HCT116 (cell line): ENCODE measurements at regions not wholly inside any gene's neighbourhood (a gene's known extent, or its start where the extent isn't known, plus 50 kb on each side); places are given as distances from the start of the nearest gene placed in this dataset.

Experiments used
- ATAC-seq: fragments of 200-7000 bp; cut with Tn5 transposase; 2 replicates; pipeline ENCODE4 v1.9.1; 2020; ENCODE audit warnings: mild to moderate bottlenecking, moderate library complexity
- BruUV-seq: library from RNA; stranded (reverse); fragments of 400-500 nt; replicated peaks from 2 replicates; lab custom pipeline; 2021; lab: Mats Ljungman, UMichigan
- CTCF ChIA-PET: fragments of 300-600 bp; sonication (Branson Sonifier 250); formaldehyde crosslinking; loops from one replicate; lab custom pipeline; 2021; ENCODE audit warnings: antibody characterized with exemption; lab: Charles Lee
- POLR2A ChIA-PET: fragments of 300-600, 350-600 bp; sonication (Branson Sonifier 250); formaldehyde crosslinking; loops from one replicate; lab custom pipeline; 2021; ENCODE audit warnings: antibody characterized with exemption; lab: Charles Lee
- RAD21 ChIA-PET, 2 experiments: fragments of 300-600 bp; sonication (Branson Sonifier 250); formaldehyde crosslinking; loops; one replicate each; lab custom pipeline; 2023; ENCODE audit warnings: low total read pairs in 2 of 2; ENCODE audit not compliant: uncharacterized antibody in 2 of 2, unreplicated experiment in 2 of 2, low non-redundant PET in 1 of 2; lab: Charles Lee
- DNase-seq: peaks from one replicate; pipeline ENCODE4 v3.0.0-alpha.2; 2010; ENCODE audit warnings: low read depth, low spot score
- H2AFZ ChIP-seq: fragments of 200-600 bp; shearing (Covaris generic), sonication (generic); 2 replicates; pipeline ENCODE4 v1.6.1; 2017; ENCODE audit warnings: low read depth, mixed run types, mixed read lengths, antibody characterized with exemption, low read length; ENCODE audit not compliant: poor library complexity, severe bottlenecking
- H3K27ac ChIP-seq: 2 replicates; pipeline ENCODE4 v1.5.1; 2012; ENCODE audit warnings: low read depth, low read length
- H3K27me3 ChIP-seq: fragments of 200-600 bp; sonication (generic); 2 replicates; pipeline ENCODE4 v1.6.1; 2016; ENCODE audit warnings: mixed run types, low read length, mixed read lengths; ENCODE audit not compliant: insufficient read depth
- H3K36me3 ChIP-seq, 2 experiments: fragments of 200-500 bp in 1 of 2; fragments of 200-600 bp in 1 of 2; sonication (Bioruptor generic) in 1 of 2; sonication (generic) in 1 of 2; 2 replicates each; pipeline versions ENCODE4 v1.5.1 to v1.6.1; 2014 to 2016; ENCODE audit warnings: low read length in 2 of 2, inconsistent platforms in 1 of 2, mixed read lengths in 1 of 2, mixed run types in 1 of 2; ENCODE audit not compliant: insufficient read depth in 2 of 2, control insufficient read depth in 1 of 2
- H3K4me1 ChIP-seq, 2 experiments: fragments of 200-600 bp in 1 of 2; sonication (generic) in 1 of 2; 2 replicates each; pipeline versions ENCODE4 v1.5.1 to v1.6.1; 2012 to 2017; ENCODE audit warnings: low read length in 2 of 2, inconsistent platforms in 1 of 2, mild to moderate bottlenecking in 1 of 2, mixed read lengths in 1 of 2, mixed run types in 1 of 2, moderate library complexity in 1 of 2; ENCODE audit not compliant: insufficient read depth in 2 of 2, control insufficient read depth in 1 of 2
- H3K4me2 ChIP-seq: fragments of 200-600 bp; sonication (generic); 2 replicates; pipeline ENCODE4 v1.6.1; 2017; ENCODE audit warnings: mixed run types, low read length, mixed read lengths
- H3K4me3 ChIP-seq, 2 experiments: fragments of 200-600 bp in 1 of 2; sonication (generic) in 1 of 2; replicated peaks in 1 of 2; 2 replicates each; pipeline ENCODE4 v1.5.1; 2011 to 2016; ENCODE audit warnings: low read length in 2 of 2, control low read depth in 1 of 2, low read depth in 1 of 2, mild to moderate bottlenecking in 1 of 2, mixed read lengths in 1 of 2, mixed run types in 1 of 2
- H3K79me2 ChIP-seq: fragments of 200-600 bp; sonication (generic); 2 replicates; pipeline ENCODE4 v1.6.1; 2017; ENCODE audit warnings: mild to moderate bottlenecking, mixed run types, low read length, moderate library complexity, mixed read lengths; ENCODE audit not compliant: insufficient read depth
- H3K9ac ChIP-seq: fragments of 200-600 bp; sonication (generic); 2 replicates; pipeline ENCODE4 v1.6.1; 2016; ENCODE audit warnings: low read length, mixed read lengths
- H3K9me2 ChIP-seq: fragments of 200-600 bp; sonication (generic), shearing (Covaris generic); 2 replicates; pipeline ENCODE4 v1.6.1; 2017; ENCODE audit warnings: mixed run types, mild to moderate bottlenecking, moderate library complexity; ENCODE audit not compliant: insufficient read depth
- H3K9me3 ChIP-seq, 2 experiments: fragments of 200-500 bp in 1 of 2; fragments of 200-600 bp in 1 of 2; sonication (Bioruptor generic) in 1 of 2; sonication (generic) in 1 of 2; 2 replicates each; pipeline ENCODE4 v1.6.1; 2014 to 2017; ENCODE audit warnings: low read length in 2 of 2, mixed read lengths in 2 of 2, inconsistent platforms in 1 of 2, low read depth in 1 of 2, mild to moderate bottlenecking in 1 of 2, mixed run types in 1 of 2, moderate library complexity in 1 of 2; ENCODE audit not compliant: control insufficient read depth in 1 of 2, insufficient read depth in 1 of 2
- H4K20me1 ChIP-seq: fragments of 200-600 bp; sonication (generic), shearing (Covaris generic); 2 replicates; pipeline ENCODE4 v1.6.1; 2017; ENCODE audit warnings: mixed run types, mild to moderate bottlenecking, moderate library complexity; ENCODE audit not compliant: insufficient read depth
- ATF3 ChIP-seq: IDR thresholded peaks from 2 replicates; pipeline ENCODE4 v1.6.1; 2012
- CBX3 ChIP-seq: IDR thresholded peaks from 2 replicates; pipeline ENCODE4 v1.6.1; 2012; ENCODE audit warnings: low read depth
- CEBPB ChIP-seq: IDR thresholded peaks from 2 replicates; pipeline ENCODE4 v1.6.1; 2012; ENCODE audit warnings: low read depth
- EGR1 ChIP-seq: IDR thresholded peaks from 2 replicates; pipeline ENCODE4 v1.6.1; 2012; ENCODE audit warnings: low read depth
- EZH2phosphoT487 ChIP-seq: fragments of 200-600 bp; IDR thresholded peaks from 2 replicates; pipeline ENCODE4 v1.6.1; 2018; ENCODE audit warnings: antibody characterized with exemption, borderline replicate concordance
- FOSL1 ChIP-seq: IDR thresholded peaks from 2 replicates; pipeline ENCODE4 v1.6.1; 2012; ENCODE audit warnings: low read depth
- SIN3A ChIP-seq: IDR thresholded peaks from 2 replicates; pipeline ENCODE4 v1.6.1; 2012; ENCODE audit warnings: low read depth
- ZFX ChIP-seq: fragments of 450-650 bp; IDR thresholded peaks from 2 replicates; pipeline ENCODE4 v1.6.1; 2017
- ZNF274 ChIP-seq: fragments of 200-500 bp; sonication (Bioruptor generic); IDR thresholded peaks from 2 replicates; pipeline ENCODE4 v1.6.1; 2014; ENCODE audit warnings: mild to moderate bottlenecking, low read depth, low read length, inconsistent platforms
- intact Hi-C: fragments of 100-400 bp; cut with micrococcal nuclease; formaldehyde crosslinking; loops from 2 replicates; pipeline ENCODE4 v1.10.0; 2022

- ChIA-PET POLR2A (no interaction called here), CTCF (no interaction called here), RAD21 (no interaction called here)
- TF ChIP-seq CEBPB (no peak), FOSL1 (no peak), EZH2phosphoT487 (no peak), ATF3 (no peak), ZNF274 (no peak), EGR1 (no peak)
- no peak overlapping the region for H3K4me3 ChIP-seq
- no peaks in the 10 kb centered on the region; the same call in 1 of the 2 replicates for H3K9me2 ChIP-seq
- no peaks in the 10 kb centered on the region for H3K4me1 ChIP-seq
- no peak overlapping the region for H3K9ac ChIP-seq
- DNase-seq (no peak), ATAC-seq (no peak)
- H3K27ac ChIP-seq, result no peak overlapping the region
- no peaks in the 10 kb centered on the region for H3K27me3 ChIP-seq
- H3K36me3 ChIP-seq, result no peaks in the 10 kb centered on the region
- H2AFZ ChIP-seq, result no peak overlapping the region
- BruUV-seq, result no TSS peak
- H3K4me2 ChIP-seq, result no peak overlapping the region
- intact Hi-C loops, result no loop called here
- no peaks in the 10 kb centered on the region; the same call in 1 of the 2 replicates for H4K20me1 ChIP-seq
- H3K79me2 ChIP-seq, result no peaks in the 10 kb centered on the region
- H3K9me3 ChIP-seq, result no peaks in the 10 kb centered on the region
Measured at GRCh38 chr2:19631871-19632270, 269.9 kb downstream of the TTC32 start.

- Histone ChIP-seq H2AFZ (no peak overlapping the region), H3K9ac (no peak overlapping the region), H3K27ac (no peak overlapping the region), H3K4me1 (no peaks in the 10 kb centered on the region)
- CTCF ChIA-PET, result no interaction called here
- intact Hi-C loops, result no loop called here
- POLR2A ChIA-PET, result no interaction called here
- TF ChIP-seq ZFX (no peak), ATF3 (no peak), CBX3 (no peak), ZNF274 (no peak), SIN3A (no peak)
- TF ChIP-seq, all 23 proteins: peak for 0
- DNase-seq (no peak), ATAC-seq (no peak)
- no peak overlapping the region for H3K4me2 ChIP-seq
- no peak overlapping the region for H3K4me3 ChIP-seq
- H4K20me1 ChIP-seq, result no peaks in the 10 kb centered on the region; the same call in 1 of the 2 replicates
- RAD21 ChIA-PET, result no interaction called here
- H3K27me3 ChIP-seq, result no peaks in the 10 kb centered on the region
- no peaks in the 10 kb centered on the region for H3K79me2 ChIP-seq
- no peaks in the 10 kb centered on the region for H3K9me3 ChIP-seq
- no TSS peak for BruUV-seq
- H3K9me2 ChIP-seq, result no peaks in the 10 kb centered on the region; the same call in 1 of the 2 replicates
- no peaks in the 10 kb centered on the region for H3K36me3 ChIP-seq
Measured at GRCh38 chr2:19630921-19631320, 270.9 kb downstream of the TTC32 start.
